ENCODE measurements at regions not wholly inside any gene's neighbourhood (a gene's known extent, or its start where the extent isn't known, plus 50 kb on each side); places are given as distances from the start of the nearest gene placed in this dataset.

DNA sequence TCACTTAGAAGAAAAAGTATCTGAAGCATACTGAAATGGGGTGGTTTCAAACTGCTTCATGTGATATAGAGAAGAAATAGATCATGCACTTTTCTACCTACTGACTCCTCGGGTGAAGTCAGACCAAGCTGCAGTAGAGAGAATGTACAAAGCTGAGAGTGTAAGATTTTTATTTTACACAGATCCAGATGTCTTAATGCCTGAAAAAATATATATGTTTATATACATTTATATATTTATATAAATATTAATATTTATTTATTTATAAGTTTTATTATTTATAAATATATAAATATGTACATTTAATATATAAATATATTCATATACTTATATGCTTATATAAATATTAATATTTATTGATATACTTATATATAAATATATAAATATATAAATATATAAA lies 171.9 kb upstream of the SPOCK3 start:
- no peaks in the 10 kb centered on the region for H3K4me1 ChIP-seq (ENCODE audit: control insufficient read depth in 1 of 2, insufficient read depth in 2 of 2, low read length in 2 of 2)
- H3K9me3 ChIP-seq (ENCODE audit: control insufficient read depth in 1 of 2, insufficient read depth in 1 of 2, low read depth in 1 of 2, low read length in 2 of 2): no peaks in the 10 kb centered on the region
- intact Hi-C loops (cut with micrococcal nuclease): no loop called here
- H3K4me2 ChIP-seq (ENCODE audit: low read length): no peak overlapping the region
- RAD21 ChIA-PET (ENCODE audit: low non-redundant PET in 1 of 2, low total read pairs in 2 of 2, uncharacterized antibody in 2 of 2, unreplicated experiment in 2 of 2): no interaction called here
- H3K4me3 ChIP-seq (replicated peaks in 1 of 2; ENCODE audit: low read depth in 1 of 2, low read length in 2 of 2): no peak overlapping the region
- no peak for ATAC-seq
- no peak for DNase-seq (ENCODE audit: low read depth, low spot score)
- CTCF ChIA-PET: interaction anchor here (1.2 kb wide), 1 partner anchor 42 kb away, joined by 3 read pairs; no protein-coding TSS in a partner anchor
- no peaks in the 10 kb centered on the region for H3K79me2 ChIP-seq (ENCODE audit: insufficient read depth, low read length)
- no peaks in the 10 kb centered on the region for H4K20me1 ChIP-seq (ENCODE audit: insufficient read depth)
- no peaks in the 10 kb centered on the region for H3K36me3 ChIP-seq (ENCODE audit: control insufficient read depth in 1 of 2, insufficient read depth in 2 of 2, low read length in 2 of 2)
- H3K27ac ChIP-seq (ENCODE audit: low read depth, low read length): no peak overlapping the region
- H3K9me2 ChIP-seq (ENCODE audit: insufficient read depth): no peaks in the 10 kb centered on the region
- no peak overlapping the region for H2AFZ ChIP-seq (ENCODE audit: low read depth, low read length, poor library complexity, severe bottlenecking)
- H3K27me3 ChIP-seq (ENCODE audit: insufficient read depth, low read length): no peaks in the 10 kb centered on the region
- TF ChIP-seq, protein P1, sequence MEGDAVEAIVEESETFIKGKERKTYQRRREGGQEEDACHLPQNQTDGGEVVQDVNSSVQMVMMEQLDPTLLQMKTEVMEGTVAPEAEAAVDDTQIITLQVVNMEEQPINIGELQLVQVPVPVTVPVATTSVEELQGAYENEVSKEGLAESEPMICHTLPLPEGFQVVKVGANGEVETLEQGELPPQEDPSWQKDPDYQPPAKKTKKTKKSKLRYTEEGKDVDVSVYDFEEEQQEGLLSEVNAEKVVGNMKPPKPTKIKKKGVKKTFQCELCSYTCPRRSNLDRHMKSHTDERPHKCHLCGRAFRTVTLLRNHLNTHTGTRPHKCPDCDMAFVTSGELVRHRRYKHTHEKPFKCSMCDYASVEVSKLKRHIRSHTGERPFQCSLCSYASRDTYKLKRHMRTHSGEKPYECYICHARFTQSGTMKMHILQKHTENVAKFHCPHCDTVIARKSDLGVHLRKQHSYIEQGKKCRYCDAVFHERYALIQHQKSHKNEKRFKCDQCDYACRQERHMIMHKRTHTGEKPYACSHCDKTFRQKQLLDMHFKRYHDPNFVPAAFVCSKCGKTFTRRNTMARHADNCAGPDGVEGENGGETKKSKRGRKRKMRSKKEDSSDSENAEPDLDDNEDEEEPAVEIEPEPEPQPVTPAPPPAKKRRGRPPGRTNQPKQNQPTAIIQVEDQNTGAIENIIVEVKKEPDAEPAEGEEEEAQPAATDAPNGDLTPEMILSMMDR (IDR thresholded peaks at IDR 0.05 in 2 of 3, conservative IDR thresholded peaks at IDR 0.05 in 1 of 3; ENCODE audit: borderline replicate concordance in 1 of 3, insufficient read depth in 1 of 3, low read depth in 2 of 3, low read length in 2 of 3): no peak
- no peak for TF ChIP-seq SP1 (IDR thresholded peaks at IDR 0.05; ENCODE audit: low read depth)
- TF ChIP-seq ELF1 (IDR thresholded peaks at IDR 0.05; ENCODE audit: borderline replicate concordance, low read depth): no peak
- no peak for TF ChIP-seq EZH2 (IDR thresholded peaks at IDR 0.05)
- TF ChIP-seq, protein P2, sequence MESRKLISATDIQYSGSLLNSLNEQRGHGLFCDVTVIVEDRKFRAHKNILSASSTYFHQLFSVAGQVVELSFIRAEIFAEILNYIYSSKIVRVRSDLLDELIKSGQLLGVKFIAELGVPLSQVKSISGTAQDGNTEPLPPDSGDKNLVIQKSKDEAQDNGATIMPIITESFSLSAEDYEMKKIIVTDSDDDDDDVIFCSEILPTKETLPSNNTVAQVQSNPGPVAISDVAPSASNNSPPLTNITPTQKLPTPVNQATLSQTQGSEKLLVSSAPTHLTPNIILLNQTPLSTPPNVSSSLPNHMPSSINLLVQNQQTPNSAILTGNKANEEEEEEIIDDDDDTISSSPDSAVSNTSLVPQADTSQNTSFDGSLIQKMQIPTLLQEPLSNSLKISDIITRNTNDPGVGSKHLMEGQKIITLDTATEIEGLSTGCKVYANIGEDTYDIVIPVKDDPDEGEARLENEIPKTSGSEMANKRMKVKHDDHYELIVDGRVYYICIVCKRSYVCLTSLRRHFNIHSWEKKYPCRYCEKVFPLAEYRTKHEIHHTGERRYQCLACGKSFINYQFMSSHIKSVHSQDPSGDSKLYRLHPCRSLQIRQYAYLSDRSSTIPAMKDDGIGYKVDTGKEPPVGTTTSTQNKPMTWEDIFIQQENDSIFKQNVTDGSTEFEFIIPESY (IDR thresholded peaks at IDR 0.05; ENCODE audit: extremely low read depth, insufficient replicate concordance, low read length): no peak
- TF ChIP-seq SRF (IDR thresholded peaks at IDR 0.05; ENCODE audit: low read depth): no peak
- no peak for TF ChIP-seq EZH2phosphoT487 (IDR thresholded peaks at IDR 0.05; ENCODE audit: borderline replicate concordance)
- no peak for TF ChIP-seq TCF7L2 (IDR thresholded peaks at IDR 0.05; ENCODE audit: borderline replicate concordance, extremely low read depth, insufficient read depth, insufficient read length)
- no peak for TF ChIP-seq POLR2AphosphoS5 (IDR thresholded peaks at IDR 0.05; ENCODE audit: low read depth, low read length)
- TF ChIP-seq, protein P3, sequence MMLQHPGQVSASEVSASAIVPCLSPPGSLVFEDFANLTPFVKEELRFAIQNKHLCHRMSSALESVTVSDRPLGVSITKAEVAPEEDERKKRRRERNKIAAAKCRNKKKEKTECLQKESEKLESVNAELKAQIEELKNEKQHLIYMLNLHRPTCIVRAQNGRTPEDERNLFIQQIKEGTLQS (IDR thresholded peaks at IDR 0.05): no peak
- H3K9ac ChIP-seq (ENCODE audit: low read length): no peak overlapping the region
- POLR2A ChIA-PET: no interaction called here
- BruUV-seq (replicated peaks): no TSS peak

Data from HCT116 (cell line).